Left ventricle myocardium inferior (tissue), 1 donor: ENCODE measurements at regions not wholly inside any gene's neighbourhood (a gene's known extent, or its start where the extent isn't known, plus 50 kb on each side); places are given as distances from the start of the nearest gene placed in this dataset.

Experiments
- DNase-seq: peaks from one replicate; pipeline ENCODE4 v3.0.0-alpha.2; 2020
- H3K27ac ChIP-seq: fragments of 200-600 bp; replicated peaks from 2 replicates; pipeline ENCODE4 v1.8.0; 2021
- H3K27me3 ChIP-seq: fragments of 200-600 bp; 2 replicates; pipeline ENCODE4 v1.8.0; 2021; ENCODE audit warnings: low read depth
- H3K36me3 ChIP-seq: fragments of 200-600 bp; 2 replicates; pipeline ENCODE4 v1.8.0; 2021
- H3K4me1 ChIP-seq: fragments of 200-600 bp; 2 replicates; pipeline ENCODE4 v1.8.0; 2021
- H3K4me3 ChIP-seq: fragments of 200-600 bp; 2 replicates; pipeline ENCODE4 v1.8.0; 2021; ENCODE audit warnings: mild to moderate bottlenecking, moderate library complexity
- H3K9me3 ChIP-seq: fragments of 200-600 bp; replicated peaks from 2 replicates; pipeline ENCODE4 v1.8.0; 2021
- intact Hi-C: fragments of 100-400 bp; cut with micrococcal nuclease; formaldehyde crosslinking; loops from one replicate; pipeline ENCODE4 v1.11.0; 2022
- TF ChIP-seq, protein P1 (sequence below): fragments of 200-600 bp; IDR thresholded peaks from 2 replicates; pipeline ENCODE4 v1.8.0; 2021; ENCODE audit warnings: antibody characterized with exemption, mild to moderate bottlenecking, borderline replicate concordance
- donor health status: DM: no; HTN: yes; CAD: no; lungs with severe emphysema.

DNA sequence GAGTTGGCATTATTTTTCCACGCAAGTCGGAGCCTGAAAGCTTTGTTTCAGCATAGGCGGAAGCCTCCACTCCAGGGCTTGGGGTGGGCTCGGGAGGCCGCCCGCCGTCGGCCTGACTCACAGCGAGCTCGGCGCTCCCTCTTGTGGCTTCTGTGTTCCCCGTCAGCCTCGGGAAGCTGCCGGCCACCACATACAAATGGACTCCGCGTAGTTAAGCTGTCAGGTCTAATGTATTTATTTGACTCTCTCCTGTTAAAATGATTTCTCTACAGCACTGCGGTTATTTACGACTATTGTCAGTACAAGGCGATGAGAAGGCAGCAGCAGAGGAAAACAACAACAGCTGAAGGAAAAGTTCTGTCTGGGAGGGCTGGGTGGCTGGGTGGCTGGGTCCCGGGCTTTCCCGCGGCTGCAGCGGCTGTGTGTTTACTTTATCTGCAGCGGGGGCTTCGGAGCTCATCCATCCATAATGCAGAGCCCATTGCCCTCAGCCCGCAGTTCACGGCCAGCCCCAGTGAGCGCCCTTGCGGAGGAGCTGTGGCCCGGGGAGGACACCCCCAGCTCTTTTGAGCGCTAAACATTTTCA, 375.7 kb upstream of the CAMK1G start:
- Histone ChIP-seq H3K4me1 (peaks cover 15% of the 10 kb centered on the region), H3K27ac (peak overlapping the region; percentile 3), H3K9me3 (no peaks in the 10 kb centered on the region), H3K4me3 (peak overlapping the region; percentile 56), H3K36me3 (no peaks in the 10 kb centered on the region), H3K27me3 (peaks cover 79% of the 10 kb centered on the region)
- TF ChIP-seq, protein P1, sequence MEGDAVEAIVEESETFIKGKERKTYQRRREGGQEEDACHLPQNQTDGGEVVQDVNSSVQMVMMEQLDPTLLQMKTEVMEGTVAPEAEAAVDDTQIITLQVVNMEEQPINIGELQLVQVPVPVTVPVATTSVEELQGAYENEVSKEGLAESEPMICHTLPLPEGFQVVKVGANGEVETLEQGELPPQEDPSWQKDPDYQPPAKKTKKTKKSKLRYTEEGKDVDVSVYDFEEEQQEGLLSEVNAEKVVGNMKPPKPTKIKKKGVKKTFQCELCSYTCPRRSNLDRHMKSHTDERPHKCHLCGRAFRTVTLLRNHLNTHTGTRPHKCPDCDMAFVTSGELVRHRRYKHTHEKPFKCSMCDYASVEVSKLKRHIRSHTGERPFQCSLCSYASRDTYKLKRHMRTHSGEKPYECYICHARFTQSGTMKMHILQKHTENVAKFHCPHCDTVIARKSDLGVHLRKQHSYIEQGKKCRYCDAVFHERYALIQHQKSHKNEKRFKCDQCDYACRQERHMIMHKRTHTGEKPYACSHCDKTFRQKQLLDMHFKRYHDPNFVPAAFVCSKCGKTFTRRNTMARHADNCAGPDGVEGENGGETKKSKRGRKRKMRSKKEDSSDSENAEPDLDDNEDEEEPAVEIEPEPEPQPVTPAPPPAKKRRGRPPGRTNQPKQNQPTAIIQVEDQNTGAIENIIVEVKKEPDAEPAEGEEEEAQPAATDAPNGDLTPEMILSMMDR, result peak; percentile 82
- DNase-seq, result peak; percentile 55
- intact Hi-C loops, result no loop called here

DNA sequence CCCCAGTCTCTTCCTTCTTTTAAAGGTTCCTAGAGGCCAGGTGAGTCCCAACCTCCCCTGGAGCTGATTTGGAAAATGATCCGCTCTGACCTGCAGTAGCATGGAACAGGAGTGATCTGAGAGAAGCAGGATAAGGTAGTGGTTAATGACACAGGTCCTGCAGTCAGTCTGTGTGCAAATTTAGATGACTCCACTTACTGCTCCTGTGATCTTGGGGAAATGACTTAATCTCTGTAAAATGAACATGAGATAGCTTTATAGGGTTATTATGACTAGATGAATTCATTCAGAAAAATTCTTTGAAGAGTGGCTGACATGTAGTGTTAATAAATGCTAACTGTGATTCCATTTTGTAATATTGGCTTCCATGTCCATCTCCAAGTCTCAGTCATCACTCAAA, 374.9 kb upstream of the CAMK1G start:
- intact Hi-C loops, result no loop called here
- Histone ChIP-seq H3K27ac (no peak overlapping the region), H3K4me3 (no peak overlapping the region), H3K4me1 (peaks cover 15% of the 10 kb centered on the region), H3K9me3 (no peaks in the 10 kb centered on the region), H3K36me3 (no peaks in the 10 kb centered on the region), H3K27me3 (peaks cover 87% of the 10 kb centered on the region)
- DNase-seq, result no peak
- TF ChIP-seq, protein P1, result no peak

DNA sequence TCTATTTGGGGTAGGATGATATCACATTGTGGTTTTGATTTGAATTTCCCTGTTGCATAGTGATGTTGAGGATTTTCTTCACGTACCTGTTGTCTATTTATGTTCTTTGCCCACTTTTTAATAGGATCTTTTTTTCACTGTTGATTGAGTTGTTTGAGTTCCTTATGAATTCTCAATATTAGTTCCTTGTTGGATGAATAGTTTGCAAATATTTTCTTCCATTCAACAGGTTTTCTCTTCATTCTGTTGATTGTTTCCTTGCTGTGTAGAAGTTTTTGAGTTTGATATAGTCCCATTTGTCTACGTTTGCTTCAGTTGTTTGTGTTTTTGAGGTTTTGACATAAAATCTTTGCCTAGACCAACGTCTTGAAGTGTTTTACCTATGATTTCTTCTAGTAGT, 369.5 kb upstream of the CAMK1G start:
- H3K27me3 ChIP-seq, result peaks cover 78% of the 10 kb centered on the region
- H3K27ac ChIP-seq, result no peak overlapping the region

DNA sequence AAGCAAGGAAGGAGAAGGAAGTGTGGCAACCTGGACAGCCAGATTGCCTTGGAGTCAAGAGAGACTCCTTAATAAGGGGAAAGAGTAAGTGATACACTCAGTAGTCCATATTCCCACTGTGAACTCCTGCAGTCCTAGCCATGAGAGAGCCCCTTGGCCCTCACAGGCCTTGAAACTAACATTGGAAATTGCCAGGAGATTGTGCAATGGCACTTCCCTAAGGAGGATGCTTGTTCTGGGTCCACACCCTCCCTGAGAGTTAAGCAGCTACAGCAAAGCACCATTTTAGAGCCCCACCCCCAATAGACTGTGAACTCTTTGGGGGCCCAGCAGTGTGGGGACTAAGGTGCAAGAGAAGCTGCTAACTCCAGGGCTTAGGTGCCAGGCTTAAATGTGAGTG, 367.7 kb upstream of the CAMK1G start:
- Histone ChIP-seq H3K4me1 (no peaks in the 10 kb centered on the region), H3K27ac (no peak overlapping the region), H3K4me3 (no peak overlapping the region), H3K27me3 (peaks cover 59% of the 10 kb centered on the region), H3K36me3 (no peaks in the 10 kb centered on the region), H3K9me3 (peaks cover 14% of the 10 kb centered on the region)
- DNase-seq, result no peak
- TF ChIP-seq, protein P1, result no peak
- intact Hi-C loops, result no loop called here

More for the DNA sequence above, 369.5 kb upstream of the CAMK1G start:
- Histone ChIP-seq H3K36me3 (no peaks in the 10 kb centered on the region), H3K9me3 (peaks cover 14% of the 10 kb centered on the region), H3K4me1 (no peaks in the 10 kb centered on the region), H3K4me3 (no peak overlapping the region)
- DNase-seq, result no peak
- intact Hi-C loops, result no loop called here
- TF ChIP-seq, protein P1, result no peak

DNA sequence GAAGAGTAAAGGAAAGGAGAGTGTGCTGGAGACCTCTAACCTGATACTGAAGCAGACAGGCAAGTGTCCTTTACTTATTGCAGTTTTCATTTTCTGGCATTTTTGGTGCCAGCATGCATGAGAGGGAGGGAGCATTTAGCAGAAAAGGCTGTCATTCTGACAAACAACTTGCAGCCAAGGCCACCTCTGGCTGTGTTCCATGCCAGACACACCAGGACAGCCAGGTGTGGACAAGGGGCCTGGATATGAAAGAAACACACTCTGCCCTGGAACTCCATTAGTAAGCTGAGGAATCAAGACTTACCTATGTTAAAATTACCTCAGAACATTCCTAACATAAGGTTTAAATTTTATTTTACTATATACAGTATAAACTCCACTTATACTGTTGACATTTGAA, 365.4 kb upstream of the CAMK1G start:
- H3K27me3 ChIP-seq, result peaks cover 38% of the 10 kb centered on the region
- peaks cover 14% of the 10 kb centered on the region for H3K9me3 ChIP-seq
- no peak overlapping the region for H3K27ac ChIP-seq
- no peaks in the 10 kb centered on the region for H3K4me1 ChIP-seq
- TF ChIP-seq, protein P1, result no peak
- intact Hi-C loops, result no loop called here
- H3K4me3 ChIP-seq, result no peak overlapping the region
- H3K36me3 ChIP-seq, result no peaks in the 10 kb centered on the region
- no peak for DNase-seq
